ENCODE measurements at regions not wholly inside any gene's neighbourhood (a gene's known extent, or its start where the extent isn't known, plus 50 kb on each side); places are given as distances from the start of the nearest gene placed in this dataset.

GRCh38 chr6:6525933-6526332 is 62.6 kb upstream of the LY86 start:
- TF ChIP-seq EP300 (IDR thresholded peaks at IDR 0.05): no peak
- no peak for TF ChIP-seq CTCF (IDR thresholded peaks at IDR 0.05)
